ENCODE measurements at regions not wholly inside any gene's neighbourhood (a gene's known extent, or its start where the extent isn't known, plus 50 kb on each side); places are given as distances from the start of the nearest gene placed in this dataset.

DNA sequence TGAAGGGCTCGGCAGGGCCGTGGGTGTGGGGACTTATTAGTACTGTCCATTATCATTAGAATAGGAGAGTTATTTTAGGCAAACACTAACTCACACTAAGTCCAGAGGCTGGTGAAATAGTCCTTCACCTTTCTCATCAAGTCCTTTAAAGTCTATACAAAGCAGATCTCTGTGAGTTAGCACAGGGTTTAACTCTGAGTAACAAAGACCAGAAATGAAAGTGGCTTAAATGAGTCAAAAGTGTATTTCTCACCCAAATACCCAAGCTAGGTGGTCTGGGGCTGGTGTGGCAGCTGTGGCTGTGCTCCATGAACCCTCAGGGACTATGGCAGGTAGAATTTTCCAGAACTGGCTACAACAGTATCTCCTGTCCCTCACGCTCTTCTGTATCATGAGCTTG, 263.2 kb downstream of the BCOR start:
- 89% methylated on average over 3 of the region's 3 CpGs; no CpG with 5 or more reads in 1 of the 2 donors for WGBS, 2 donors (ENCODE audit: low coverage in 1 of 2)
- Histone ChIP-seq H3K9me3 (no peaks in the 10 kb centered on the region), H3K4me3 (no peak overlapping the region), H3K4me1 (no peaks in the 10 kb centered on the region), H3K27me3 (no peaks in the 10 kb centered on the region), H3K27ac (no peak overlapping the region), H3K36me3 (no peaks in the 10 kb centered on the region)
- TF ChIP-seq EP300 (IDR thresholded peaks at IDR 0.05; ENCODE audit: low read depth) = no peak
- no peak for DNase-seq
- intact Hi-C loops (cut with DNase I; ENCODE audit: low total_unique reads) (no loop called here), in situ Hi-C loops (cut with MboI; ENCODE audit: low pct_ligation_motif_present in 1 of 4, low pct_unique_long_range_greater_than_20kb in 1 of 4, low sequenced_read_pairs in 3 of 4) (no loop called here)

DNA sequence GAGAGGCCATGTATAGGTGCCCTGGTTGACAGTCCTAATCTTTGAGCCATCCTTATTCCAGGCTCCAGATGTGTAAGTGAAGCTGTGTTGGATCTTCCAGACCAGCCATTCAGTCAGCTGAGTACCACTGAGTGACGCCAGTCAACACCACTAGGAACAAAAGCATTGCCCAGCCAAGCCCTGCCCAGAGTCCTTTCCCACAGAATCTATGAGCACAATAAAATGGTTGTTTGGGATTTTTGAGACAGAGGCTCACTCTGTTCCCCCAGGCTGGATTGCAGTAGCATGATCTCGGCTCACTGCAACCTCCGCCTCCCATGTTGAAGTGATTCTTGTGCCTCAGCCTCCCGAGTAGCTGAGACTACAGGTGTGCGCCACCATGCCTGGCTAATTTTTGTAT, 262.5 kb downstream of the BCOR start:
- Histone ChIP-seq H3K36me3 (no peaks in the 10 kb centered on the region), H3K27ac (no peak overlapping the region), H3K4me1 (no peaks in the 10 kb centered on the region), H3K27me3 (no peaks in the 10 kb centered on the region), H3K4me3 (no peak overlapping the region), H3K9me3 (no peaks in the 10 kb centered on the region)
- no peak for DNase-seq
- 78% methylated on average over 5 of the region's 5 CpGs; no CpG with 5 or more reads in 1 of the 2 donors for WGBS, 2 donors (ENCODE audit: low coverage in 1 of 2)
- intact Hi-C loops (cut with DNase I; ENCODE audit: low total_unique reads) = no loop called here
- TF ChIP-seq POLR2A (IDR thresholded peaks at IDR 0.05) (no peak), POLR2AphosphoS5 (IDR thresholded peaks at IDR 0.05) (no peak)
- in situ Hi-C loops (cut with MboI; ENCODE audit: low pct_ligation_motif_present in 1 of 4, low pct_unique_long_range_greater_than_20kb in 1 of 4, low sequenced_read_pairs in 3 of 4) = no loop called here

DNA sequence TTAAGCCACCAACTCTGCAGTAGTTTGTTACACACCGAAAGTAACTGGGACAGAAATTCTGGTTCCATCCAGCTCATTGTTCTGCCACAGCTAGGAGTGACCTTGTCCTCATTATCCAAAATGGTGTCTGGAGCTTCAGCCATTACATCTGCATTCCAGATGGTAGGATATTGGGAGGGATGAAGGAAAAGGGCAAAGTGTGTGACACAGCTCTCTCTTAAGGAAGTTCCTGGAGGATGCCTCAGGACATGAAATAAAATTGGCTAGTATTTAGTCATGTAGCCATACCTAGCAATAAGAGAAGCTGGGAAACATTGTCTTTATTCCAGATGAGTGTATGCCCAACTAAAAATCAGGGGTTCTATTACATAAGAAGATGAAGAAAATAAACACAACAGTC, 262.0 kb downstream of the BCOR start:
- TF ChIP-seq, protein P1, sequence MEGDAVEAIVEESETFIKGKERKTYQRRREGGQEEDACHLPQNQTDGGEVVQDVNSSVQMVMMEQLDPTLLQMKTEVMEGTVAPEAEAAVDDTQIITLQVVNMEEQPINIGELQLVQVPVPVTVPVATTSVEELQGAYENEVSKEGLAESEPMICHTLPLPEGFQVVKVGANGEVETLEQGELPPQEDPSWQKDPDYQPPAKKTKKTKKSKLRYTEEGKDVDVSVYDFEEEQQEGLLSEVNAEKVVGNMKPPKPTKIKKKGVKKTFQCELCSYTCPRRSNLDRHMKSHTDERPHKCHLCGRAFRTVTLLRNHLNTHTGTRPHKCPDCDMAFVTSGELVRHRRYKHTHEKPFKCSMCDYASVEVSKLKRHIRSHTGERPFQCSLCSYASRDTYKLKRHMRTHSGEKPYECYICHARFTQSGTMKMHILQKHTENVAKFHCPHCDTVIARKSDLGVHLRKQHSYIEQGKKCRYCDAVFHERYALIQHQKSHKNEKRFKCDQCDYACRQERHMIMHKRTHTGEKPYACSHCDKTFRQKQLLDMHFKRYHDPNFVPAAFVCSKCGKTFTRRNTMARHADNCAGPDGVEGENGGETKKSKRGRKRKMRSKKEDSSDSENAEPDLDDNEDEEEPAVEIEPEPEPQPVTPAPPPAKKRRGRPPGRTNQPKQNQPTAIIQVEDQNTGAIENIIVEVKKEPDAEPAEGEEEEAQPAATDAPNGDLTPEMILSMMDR (IDR thresholded peaks at IDR 0.05) = no peak
- TF ChIP-seq EP300 (IDR thresholded peaks at IDR 0.05; ENCODE audit: low read depth) = no peak
- TF ChIP-seq POLR2AphosphoS5 (IDR thresholded peaks at IDR 0.05) = no peak
- TF ChIP-seq POLR2A (IDR thresholded peaks at IDR 0.05) = no peak
- Histone ChIP-seq H3K36me3 (no peaks in the 10 kb centered on the region), H3K4me3 (no peak overlapping the region), H3K27me3 (no peaks in the 10 kb centered on the region), H3K27ac (no peak overlapping the region), H3K4me1 (no peaks in the 10 kb centered on the region), H3K9me3 (no peaks in the 10 kb centered on the region)
- intact Hi-C loops (cut with DNase I; ENCODE audit: low total_unique reads) = no loop called here
- in situ Hi-C loops (cut with MboI; ENCODE audit: low pct_ligation_motif_present in 1 of 4, low pct_unique_long_range_greater_than_20kb in 1 of 4, low sequenced_read_pairs in 3 of 4) = no loop called here
- no peak for DNase-seq
- WGBS, 2 donors (ENCODE audit: low coverage in 1 of 2) = 93% methylated on average over 1 of the region's 1 CpG; no CpG with 5 or more reads in 1 of the 2 donors

DNA sequence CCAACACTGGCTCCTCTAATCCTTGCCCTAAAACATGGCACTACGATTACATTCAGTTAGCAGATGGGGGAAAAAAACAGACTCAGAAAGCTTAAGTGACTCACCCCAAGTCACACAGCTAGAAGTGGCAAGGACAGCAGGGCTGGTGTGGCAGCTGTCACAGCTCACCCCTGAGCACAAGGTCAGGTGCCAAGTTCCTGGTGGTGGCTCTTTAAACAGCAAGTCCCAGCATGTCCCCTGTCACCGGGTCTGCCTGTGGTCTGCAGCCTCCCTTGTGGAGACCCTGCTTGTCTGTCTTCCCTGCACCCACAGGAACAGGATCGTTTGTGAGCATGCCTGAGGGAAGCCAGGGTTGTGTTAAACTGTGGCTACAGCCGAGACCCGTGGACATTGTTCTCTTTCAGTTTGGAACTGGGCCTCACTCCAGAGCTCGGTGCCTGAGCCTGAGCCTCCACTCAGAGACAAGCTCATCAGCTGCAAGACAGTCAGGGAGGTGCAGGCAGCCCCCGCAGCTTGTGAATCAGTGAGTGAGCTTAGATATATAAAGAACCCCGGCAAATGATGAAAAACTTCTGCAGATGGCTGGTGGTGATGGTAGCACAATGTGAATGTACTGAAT, 260.8 kb downstream of the BCOR start:
- Histone ChIP-seq H3K9me3 (no peaks in the 10 kb centered on the region), H3K27me3 (no peaks in the 10 kb centered on the region), H3K4me3 (no peak overlapping the region), H3K4me1 (no peaks in the 10 kb centered on the region), H3K27ac (no peak overlapping the region), H3K36me3 (no peaks in the 10 kb centered on the region)
- TF ChIP-seq POLR2A (IDR thresholded peaks at IDR 0.05) = no peak
- no peak for TF ChIP-seq EP300 (IDR thresholded peaks at IDR 0.05; ENCODE audit: low read depth)
- TF ChIP-seq POLR2AphosphoS5 (IDR thresholded peaks at IDR 0.05) = no peak
- TF ChIP-seq, protein P1 (IDR thresholded peaks at IDR 0.05) = no peak
- intact Hi-C loops (cut with DNase I; ENCODE audit: low total_unique reads) (no loop called here), in situ Hi-C loops (cut with MboI; ENCODE audit: low pct_ligation_motif_present in 1 of 4, low pct_unique_long_range_greater_than_20kb in 1 of 4, low sequenced_read_pairs in 3 of 4) (no loop called here)
- 74% methylated on average over 8 of the region's 8 CpGs; no CpG with 5 or more reads in 1 of the 2 donors for WGBS, 2 donors (ENCODE audit: low coverage in 1 of 2)
- no peak for DNase-seq

DNA sequence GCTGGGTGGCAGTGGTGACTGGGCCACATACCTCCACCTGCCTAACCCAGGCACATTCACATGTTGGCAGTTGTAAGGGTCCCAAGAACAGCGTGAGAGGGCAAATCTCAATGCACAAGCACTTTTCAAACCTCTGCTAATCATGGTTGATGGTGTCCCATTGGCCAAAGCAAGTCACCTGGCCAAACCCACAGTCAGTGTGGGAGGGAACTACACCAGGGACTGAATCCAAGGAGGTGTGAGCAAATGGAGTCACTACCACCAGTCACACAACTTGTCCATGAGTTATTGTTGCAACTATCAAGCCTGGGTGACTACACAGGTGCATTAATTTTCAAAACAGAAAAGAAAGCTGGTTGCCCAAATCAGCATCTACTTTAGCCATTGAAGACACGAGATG, 260.1 kb downstream of the BCOR start:
- Histone ChIP-seq H3K27me3 (no peaks in the 10 kb centered on the region), H3K9me3 (no peaks in the 10 kb centered on the region), H3K4me1 (no peaks in the 10 kb centered on the region), H3K27ac (no peak overlapping the region), H3K36me3 (no peaks in the 10 kb centered on the region), H3K4me3 (no peak overlapping the region)
- no peak for TF ChIP-seq EP300 (IDR thresholded peaks at IDR 0.05; ENCODE audit: low read depth)
- TF ChIP-seq, protein P1 (IDR thresholded peaks at IDR 0.05) = no peak
- no peak for TF ChIP-seq POLR2AphosphoS5 (IDR thresholded peaks at IDR 0.05)
- TF ChIP-seq POLR2A (IDR thresholded peaks at IDR 0.05) = no peak
- WGBS, 2 donors (ENCODE audit: low coverage in 1 of 2) = 88% methylated on average over 2 of the region's 2 CpGs; no CpG with 5 or more reads in 1 of the 2 donors
- intact Hi-C loops (cut with DNase I; ENCODE audit: low total_unique reads) = no loop called here
- in situ Hi-C loops (cut with MboI; ENCODE audit: low pct_ligation_motif_present in 1 of 4, low pct_unique_long_range_greater_than_20kb in 1 of 4, low sequenced_read_pairs in 3 of 4) = no loop called here
- DNase-seq = no peak

All from transverse colon (tissue), 4 donors.